GM06990 (cell line): ENCODE measurements at regions not wholly inside any gene's neighbourhood (a gene's known extent, or its start where the extent isn't known, plus 50 kb on each side); places are given as distances from the start of the nearest gene placed in this dataset.
"Not testable (repeated sequence)": the region's sequence is repeated elsewhere in the genome, so short reads cannot be mapped to it uniquely, and the experiment has no call there.

Experiments
- DNase-seq: peaks from one replicate; pipeline ENCODE4 v3.0.0-alpha.2; 2011; ENCODE audit not compliant: insufficient read length; ENCODE audit errors: extremely low read depth
- H3K27me3 ChIP-seq: replicated peaks from 2 replicates; pipeline ENCODE4 v1.6.0; 2011; ENCODE audit warnings: low read length; ENCODE audit not compliant: control insufficient read depth, insufficient read depth
- H3K36me3 ChIP-seq: 2 replicates; pipeline ENCODE4 v1.5.1; 2011; ENCODE audit warnings: low read length; ENCODE audit not compliant: control insufficient read depth, insufficient read depth
- H3K4me3 ChIP-seq: replicated peaks from 2 replicates; pipeline ENCODE4 v1.5.1; 2011; ENCODE audit warnings: low read depth, mild to moderate bottlenecking, control low read depth, low read length
- CTCF ChIP-seq: IDR thresholded peaks from 2 replicates; pipeline ENCODE4 v1.5.1; 2011; ENCODE audit warnings: low read length, control low read depth, mild to moderate bottlenecking, inconsistent platforms; ENCODE audit not compliant: insufficient read depth, poor library complexity, severe bottlenecking

DNA sequence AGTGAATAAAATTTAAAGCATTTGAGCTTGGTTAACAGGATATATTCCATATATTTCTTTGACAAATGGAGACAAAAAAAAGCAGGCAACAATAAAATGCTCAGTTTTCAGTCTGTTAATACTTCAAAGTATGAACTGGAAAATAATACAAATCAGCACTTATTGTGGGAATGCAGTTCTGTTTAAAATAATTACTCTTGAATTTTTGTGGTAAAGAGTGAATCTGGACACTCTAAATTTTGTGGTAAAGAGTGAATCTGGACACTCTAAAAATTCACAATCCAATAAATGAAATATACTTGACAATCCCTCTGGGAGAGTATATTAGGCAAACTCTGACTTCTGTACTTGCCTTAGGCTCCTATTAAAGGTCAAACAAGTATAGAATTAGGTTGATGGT, 141.9 kb upstream of the RASA1 start:
- TF ChIP-seq CTCF: no peak
- no peaks in the 10 kb centered on the region for H3K36me3 ChIP-seq
- no peaks in the 10 kb centered on the region for H3K27me3 ChIP-seq
- DNase-seq: no peak
- no peak overlapping the region for H3K4me3 ChIP-seq

GRCh38 chr5:87126869-87127268, 140.8 kb upstream of the RASA1 start:
- no peak for TF ChIP-seq CTCF
- DNase-seq: no peak
- Histone ChIP-seq H3K36me3 (no peaks in the 10 kb centered on the region), H3K4me3 (no peak overlapping the region), H3K27me3 (no peaks in the 10 kb centered on the region)

- Histone ChIP-seq H3K4me3 (no peak overlapping the region), H3K36me3 (no peaks in the 10 kb centered on the region), H3K27me3 (no peaks in the 10 kb centered on the region)
- DNase-seq: no peak
- no peak for TF ChIP-seq CTCF
Observed at GRCh38 chr5:87127426-87127825, 140.3 kb upstream of the RASA1 start.

DNA sequence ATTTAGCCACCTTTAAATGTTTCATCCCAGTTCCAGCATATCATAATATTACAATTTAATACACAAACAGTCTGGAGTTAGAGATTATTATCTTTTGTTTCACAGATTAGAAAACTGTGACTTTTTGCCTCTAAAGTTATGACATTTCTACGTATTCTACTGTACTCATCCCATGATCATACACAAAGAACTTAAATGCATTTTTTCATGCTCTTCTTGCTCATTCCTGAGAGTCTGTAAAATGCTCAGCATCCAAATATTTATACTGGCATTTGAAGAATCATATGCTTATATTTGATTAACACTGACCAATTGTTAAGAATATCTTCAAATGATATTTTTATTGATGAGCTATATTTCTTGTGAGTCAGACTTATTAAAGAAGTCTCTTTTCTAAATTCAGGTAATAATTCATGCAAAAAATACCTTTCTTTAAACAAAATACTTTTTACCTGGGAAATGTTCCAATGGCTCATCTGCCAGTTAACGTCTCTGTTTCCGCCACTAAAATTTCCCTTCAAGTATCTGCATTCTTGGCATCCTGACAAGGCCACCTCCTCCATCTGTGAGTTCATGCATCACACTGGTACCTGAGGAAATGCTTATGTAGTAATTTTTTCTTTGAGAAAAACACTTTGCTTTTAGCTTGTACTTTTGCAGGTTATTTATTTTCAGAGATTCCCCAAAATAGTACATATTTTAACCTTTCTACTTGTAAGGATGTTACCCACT, 139.6 kb upstream of the RASA1 start:
- Histone ChIP-seq H3K4me3 (no peak overlapping the region), H3K27me3 (no peaks in the 10 kb centered on the region), H3K36me3 (no peaks in the 10 kb centered on the region)
- DNase-seq: no peak
- TF ChIP-seq CTCF: no peak

GRCh38 chr5:87129046-87129445, 138.6 kb upstream of the RASA1 start:
- Histone ChIP-seq H3K4me3 (no peak overlapping the region), H3K27me3 (no peaks in the 10 kb centered on the region), H3K36me3 (no peaks in the 10 kb centered on the region)
- no peak for DNase-seq
- no peak for TF ChIP-seq CTCF

GRCh38 chr5:87132696-87133095, 135.0 kb upstream of the RASA1 start:
- no peak for TF ChIP-seq CTCF
- DNase-seq: no peak
- Histone ChIP-seq H3K27me3 (no peaks in the 10 kb centered on the region), H3K36me3 (no peaks in the 10 kb centered on the region), H3K4me3 (no peak overlapping the region)

- not testable (repeated sequence) for H3K4me3 ChIP-seq, DNase-seq, H3K36me3 ChIP-seq, H3K27me3 ChIP-seq
Observed at GRCh38 chr5:87134513-87134912, 133.2 kb upstream of the RASA1 start.
